A549 (cell line): ENCODE measurements at regions not wholly inside any gene's neighbourhood (a gene's known extent, or its start where the extent isn't known, plus 50 kb on each side); places are given as distances from the start of the nearest gene placed in this dataset.
A peak's percentile ranks its signal among the peaks of the same experiment; 100 is the strongest.

ENCODE experiments used
- ATAC-seq, 2 experiments: fragments of 200-7000 bp in 1 of 2; fragments of >200 bp in 1 of 2; cut with Nextera tagmentation in 1 of 2; cut with Tn5 transposase in 1 of 2; 3 replicates each; pipeline versions ENCODE4 v1.8.0 to v1.9.1; 2018 to 2020; ENCODE audit warnings: mild to moderate bottlenecking in 1 of 2, moderate library complexity in 1 of 2
- CTCF ChIA-PET: fragments of 300-600 bp; sonication (Branson Sonifier 250); formaldehyde crosslinking; extraction: SDS; loops from one replicate; lab custom pipeline; 2021; ENCODE audit warnings: antibody characterized with exemption, inconsistent platforms; lab: Yijun Ruan, JAX
- POLR2A ChIA-PET: fragments of 350-600 bp; formaldehyde crosslinking; extraction: SDS; loops from one replicate; lab custom pipeline; 2021; ENCODE audit warnings: antibody characterized with exemption, inconsistent platforms; lab: Yijun Ruan, JAX
- DNase-seq, 2 experiments: peaks; one replicate each; pipeline versions ENCODE4 v3.0.0 to v3.0.0-alpha.2; 2011 to 2016; ENCODE audit warnings: low read depth in 1 of 2, low spot score in 1 of 2
- FAIRE-seq: peaks from 2 replicates; lab custom pipeline; 2011; peaks lifted over from hg19 to GRCh38; lab: Jason Lieb, UNC
- H3K27ac ChIP-seq, 2 experiments: fragments of >200 bp; sonication (Bioruptor Twin); formaldehyde crosslinking; 3 replicates each; pipeline ENCODE4 v1.5.1; 2016 to 2017
- H3K4me1 ChIP-seq: fragments of >200 bp; sonication (Bioruptor Twin); formaldehyde crosslinking; 3 replicates; pipeline ENCODE4 v1.6.1; 2016
- H3K4me2 ChIP-seq: fragments of >200 bp; sonication (Bioruptor Twin); formaldehyde crosslinking; 3 replicates; pipeline ENCODE4 v1.6.1; 2016
- H3K4me3 ChIP-seq: fragments of >200 bp; sonication (Bioruptor Twin); formaldehyde crosslinking; 3 replicates; pipeline ENCODE4 v1.5.1; 2016
- H3K9me3 ChIP-seq: fragments of >200 bp; sonication (Bioruptor Twin); formaldehyde crosslinking; 3 replicates; pipeline ENCODE4 v1.6.1; 2016
- BCL3 ChIP-seq: fragments of >200 bp; sonication (Bioruptor Twin); formaldehyde crosslinking; IDR thresholded peaks from 3 replicates; pipeline ENCODE4 v1.6.1; 2016
- BHLHE40 ChIP-seq: IDR thresholded peaks from 2 replicates; pipeline ENCODE4 v1.6.1; 2012; ENCODE audit warnings: low read depth, low read length, inconsistent platforms
- ELK1 ChIP-seq: fragments of 150-350 bp; IDR thresholded peaks from 2 replicates; pipeline ENCODE4 v1.6.1; 2014; ENCODE audit warnings: low read depth, mild to moderate bottlenecking, low read length
- HES2 ChIP-seq: fragments of >200 bp; sonication (Bioruptor Twin); formaldehyde crosslinking; IDR thresholded peaks from 2 replicates; pipeline ENCODE4 v1.6.1; 2016
- HOXB13 ChIP-seq: fragments of 250-450 bp; sonication (Bioruptor Pico); IDR thresholded peaks from 2 replicates; pipeline ENCODE4 v1.5.0; 2020; ENCODE audit warnings: low read depth, mild to moderate bottlenecking, moderate library complexity
- HOXB5 ChIP-seq: fragments of 250-450 bp; sonication (Bioruptor Pico); IDR thresholded peaks from 2 replicates; pipeline ENCODE4 v1.5.0; 2020; ENCODE audit warnings: mild to moderate bottlenecking, moderate library complexity
- JUNB ChIP-seq: fragments of >200 bp; sonication (Bioruptor Twin); formaldehyde crosslinking; IDR thresholded peaks from 2 replicates; pipeline ENCODE4 v1.6.1; 2016
- KDM1A ChIP-seq: fragments of 200-600 bp; sonication (generic); IDR thresholded peaks from 2 replicates; pipeline ENCODE4 v1.6.1; 2016; ENCODE audit warnings: low read depth, mild to moderate bottlenecking
- KDM5A ChIP-seq: fragments of 200-600 bp; sonication (generic); IDR thresholded peaks from 2 replicates; pipeline ENCODE4 v1.6.1; 2016; ENCODE audit warnings: antibody characterized with exemption, mild to moderate bottlenecking
- MAFK ChIP-seq: fragments of 450-650 bp; IDR thresholded peaks from 2 replicates; pipeline ENCODE4 v1.6.1; 2014; ENCODE audit not compliant: partially characterized antibody
- NPAS2 ChIP-seq: fragments of 250-450 bp; sonication (Bioruptor Pico); IDR thresholded peaks from 2 replicates; pipeline ENCODE4 v1.8.0; 2022; ENCODE audit warnings: mild to moderate bottlenecking, moderate library complexity, borderline replicate concordance
- PBX3 ChIP-seq: IDR thresholded peaks from 2 replicates; pipeline ENCODE4 v1.6.1; 2012
- PHF8 ChIP-seq: fragments of 200-600 bp; sonication (generic); IDR thresholded peaks from 2 replicates; pipeline ENCODE4 v1.6.1; 2016; ENCODE audit warnings: low read depth, mild to moderate bottlenecking, antibody characterized with exemption, moderate library complexity, borderline replicate concordance
- POLR2AphosphoS2 ChIP-seq: conservative IDR thresholded peaks from 2 replicates; pipeline ENCODE4 v1.6.1; 2012; ENCODE audit warnings: low read length, improper control_type of control experiment, inconsistent platforms
- RCOR1 ChIP-seq: fragments of 150-350 bp; IDR thresholded peaks from 2 replicates; pipeline ENCODE4 v1.6.1; 2014; ENCODE audit warnings: antibody characterized with exemption, low read length, low read depth
- TP53 ChIP-seq: fragments of 250-450 bp; sonication (Bioruptor Pico); IDR thresholded peaks from 2 replicates; pipeline ENCODE4 v1.5.0; 2021; ENCODE audit warnings: mild to moderate bottlenecking, moderate library complexity
- ZSCAN20 ChIP-seq: fragments of 250-450 bp; sonication (Bioruptor Pico); IDR thresholded peaks from 2 replicates; pipeline ENCODE4 v1.8.0; 2022; ENCODE audit warnings: mild to moderate bottlenecking, moderate library complexity
- WGBS: methylation state at CpG from one replicate; pipeline ENCODE4 v1.1.6; 2017; ENCODE audit errors: missing lambda C conversion rate; 5-methylcytosine and 5-hydroxymethylcytosine counted together
- TF ChIP-seq, protein P1 (sequence below): fragments of 450-650 bp; IDR thresholded peaks from 2 replicates; pipeline ENCODE4 v1.6.1; 2014; ENCODE audit warnings: antibody characterized with exemption
- TF ChIP-seq, protein P2 (sequence below): IDR thresholded peaks from 2 replicates; pipeline ENCODE4 v1.6.1; 2012; ENCODE audit warnings: low read depth, borderline replicate concordance
- TF ChIP-seq, protein P3 (sequence below): fragments of 250-450 bp; sonication (Bioruptor Pico); IDR thresholded peaks from 2 replicates; pipeline ENCODE4 v1.5.0; 2020; ENCODE audit warnings: low read depth, mild to moderate bottlenecking, moderate library complexity

- H3K4me2 ChIP-seq, result no peak overlapping the region
- no peak for ATAC-seq
- no peak overlapping the region for H3K4me3 ChIP-seq
- TF ChIP-seq KDM5A (no peak), PHF8 (no peak), NPAS2 (CRISPR knock-in tag) (no peak), POLR2AphosphoS2 (no peak), BHLHE40 (no peak), HOXB5 (CRISPR knock-in tag) (no peak), MAFK (no peak), HOXB13 (CRISPR knock-in tag) (no peak), JUNB (no peak), ZSCAN20 (CRISPR knock-in tag) (no peak), RCOR1 (no peak), ELK1 (no peak), BCL3 (no peak)
- TF ChIP-seq, protein P1, sequence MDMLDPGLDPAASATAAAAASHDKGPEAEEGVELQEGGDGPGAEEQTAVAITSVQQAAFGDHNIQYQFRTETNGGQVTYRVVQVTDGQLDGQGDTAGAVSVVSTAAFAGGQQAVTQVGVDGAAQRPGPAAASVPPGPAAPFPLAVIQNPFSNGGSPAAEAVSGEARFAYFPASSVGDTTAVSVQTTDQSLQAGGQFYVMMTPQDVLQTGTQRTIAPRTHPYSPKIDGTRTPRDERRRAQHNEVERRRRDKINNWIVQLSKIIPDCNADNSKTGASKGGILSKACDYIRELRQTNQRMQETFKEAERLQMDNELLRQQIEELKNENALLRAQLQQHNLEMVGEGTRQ, result no peak
- TF ChIP-seq, protein P2, sequence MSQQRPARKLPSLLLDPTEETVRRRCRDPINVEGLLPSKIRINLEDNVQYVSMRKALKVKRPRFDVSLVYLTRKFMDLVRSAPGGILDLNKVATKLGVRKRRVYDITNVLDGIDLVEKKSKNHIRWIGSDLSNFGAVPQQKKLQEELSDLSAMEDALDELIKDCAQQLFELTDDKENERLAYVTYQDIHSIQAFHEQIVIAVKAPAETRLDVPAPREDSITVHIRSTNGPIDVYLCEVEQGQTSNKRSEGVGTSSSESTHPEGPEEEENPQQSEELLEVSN, result no peak
- TF ChIP-seq, all 56 proteins: peak for 0
- DNase-seq, result no peak
- no peak for FAIRE-seq
- POLR2A ChIA-PET, result no interaction called here
- CTCF ChIA-PET, result no interaction called here
- H3K27ac ChIP-seq, result no peak overlapping the region
- no peaks in the 10 kb centered on the region for H3K9me3 ChIP-seq
- 0% methylated on average over 1 of the region's 2 CpGs for WGBS
- H3K4me1 ChIP-seq, result no peaks in the 10 kb centered on the region
Measured at GRCh38 chr18:27428120-27428519, 243.0 kb upstream of the CHST9 start.

GRCh38 chr18:27423581-27423980 is 238.5 kb upstream of the CHST9 start:
- ChIA-PET CTCF (no interaction called here), POLR2A (no interaction called here)
- ATAC-seq (no peak), DNase-seq (no peak), FAIRE-seq (no peak)
- no peak overlapping the region for H3K27ac ChIP-seq
- TF ChIP-seq TP53 (CRISPR knock-in tag), result no peak
- TF ChIP-seq, protein P3, sequence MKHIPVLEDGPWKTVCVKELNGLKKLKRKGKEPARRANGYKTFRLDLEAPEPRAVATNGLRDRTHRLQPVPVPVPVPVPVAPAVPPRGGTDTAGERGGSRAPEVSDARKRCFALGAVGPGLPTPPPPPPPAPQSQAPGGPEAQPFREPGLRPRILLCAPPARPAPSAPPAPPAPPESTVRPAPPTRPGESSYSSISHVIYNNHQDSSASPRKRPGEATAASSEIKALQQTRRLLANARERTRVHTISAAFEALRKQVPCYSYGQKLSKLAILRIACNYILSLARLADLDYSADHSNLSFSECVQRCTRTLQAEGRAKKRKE (CRISPR knock-in tag), result no peak
- no peak for TF ChIP-seq HES2
- TF ChIP-seq KDM1A, result no peak
- TF ChIP-seq PBX3, result no peak
- TF ChIP-seq BCL3, result no peak
- TF ChIP-seq PHF8, result no peak
- peak; percentile 58 for TF ChIP-seq MAFK
- no peak for TF ChIP-seq KDM5A
- H3K4me2 ChIP-seq, result no peak overlapping the region
- H3K4me3 ChIP-seq, result no peak overlapping the region
- H3K9me3 ChIP-seq, result no peaks in the 10 kb centered on the region
- H3K4me1 ChIP-seq, result no peaks in the 10 kb centered on the region
- 0% methylated on average over 3 of the region's 3 CpGs for WGBS
